K562 (cell line): ENCODE measurements at regions not wholly inside any gene's neighbourhood (a gene's known extent, or its start where the extent isn't known, plus 50 kb on each side); places are given as distances from the start of the nearest gene placed in this dataset.

Experiments
- ATAC-seq: fragments of 200-7000 bp; cut with Tn5 transposase; 3 replicates; pipeline ENCODE4 v1.9.1; 2020; ENCODE audit warnings: moderate library complexity
- BruUV-seq: library from RNA; stranded (reverse); fragments of 400-500 nt; replicated peaks from 2 replicates; lab custom pipeline; 2021; lab: Mats Ljungman, UMichigan
- CTCF ChIA-PET: fragments of 300-600 bp; formaldehyde crosslinking; extraction: SDS; loops from one replicate; lab custom pipeline; 2021; ENCODE audit warnings: low intra/inter-chr PET ratio; lab: Yijun Ruan, JAX
- POLR2A ChIA-PET: fragments of 300-600, 350-650 bp; sonication (Branson Sonifier 250); formaldehyde crosslinking; extraction: SDS; loops from one replicate; lab custom pipeline; 2021; ENCODE audit warnings: antibody characterized with exemption, inconsistent platforms; lab: Yijun Ruan, JAX
- DNase-seq, 4 experiments: peaks; one replicate each; pipeline versions ENCODE4 v3.0.0 to v3.0.0-alpha.2; 2011 to 2018; ENCODE audit warnings: low spot score in 3 of 4, mixed read lengths in 3 of 4; ENCODE audit errors: extremely low read depth in 1 of 4
- FAIRE-seq: peaks from 2 replicates; lab custom pipeline; 2011; peaks lifted over from hg19 to GRCh38; lab: Jason Lieb, UNC
- H2AFZ ChIP-seq: 2 replicates; pipeline ENCODE4 v1.6.0; 2011; ENCODE audit warnings: low read depth, low read length, control low read depth, inconsistent platforms
- H3K27ac ChIP-seq: fragments of 200-600 bp; 3 replicates; pipeline ENCODE4 v1.8.0; 2011; ENCODE audit warnings: low read depth, mild to moderate bottlenecking, control low read depth, inconsistent platforms, low read length, moderate library complexity, mixed read lengths; ENCODE audit errors: extremely low read depth
- H3K27me3 ChIP-seq, 2 experiments: fragments of 300-600 bp in 1 of 2; 2 replicates in 1 of 2; 3 replicates in 1 of 2; pipeline versions ENCODE4 v1.6.0 to v1.8.0; 2011; ENCODE audit warnings: inconsistent platforms in 2 of 2, low read length in 2 of 2, mild to moderate bottlenecking in 1 of 2, mixed read lengths in 1 of 2, moderate library complexity in 1 of 2; ENCODE audit not compliant: control insufficient read depth in 2 of 2, insufficient read depth in 2 of 2
- H3K36me3 ChIP-seq: fragments of 300-600 bp; 3 replicates; pipeline ENCODE4 v1.8.0; 2011; ENCODE audit warnings: mild to moderate bottlenecking, low read length, inconsistent platforms; ENCODE audit not compliant: control insufficient read depth, insufficient read depth
- H3K4me1 ChIP-seq, 2 experiments: fragments of 200-600 bp in 1 of 2; replicated peaks in 1 of 2; 2 replicates in 1 of 2; 3 replicates in 1 of 2; pipeline versions ENCODE4 v1.5.1 to v1.8.0; 2011; ENCODE audit warnings: inconsistent platforms in 2 of 2, low read length in 2 of 2, mild to moderate bottlenecking in 1 of 2, mixed read lengths in 1 of 2, moderate library complexity in 1 of 2; ENCODE audit not compliant: control insufficient read depth in 2 of 2, insufficient read depth in 2 of 2
- H3K4me2 ChIP-seq: 2 replicates; pipeline ENCODE4 v1.6.1; 2011; ENCODE audit warnings: low read length, control low read depth, inconsistent platforms, mixed read lengths; ENCODE audit not compliant: insufficient read depth
- H3K4me3 ChIP-seq: fragments of 200-600 bp; sonication (generic), shearing (Covaris generic); 2 replicates; pipeline ENCODE4 v1.5.1; 2016; ENCODE audit warnings: control low read depth, inconsistent platforms
- H3K79me2 ChIP-seq: fragments of 200-600 bp; 3 replicates; pipeline ENCODE4 v1.8.0; 2011; ENCODE audit warnings: low read length, inconsistent platforms; ENCODE audit not compliant: control insufficient read depth, insufficient read depth
- H3K9ac ChIP-seq, 2 experiments: 2 replicates each; pipeline versions ENCODE4 v1.6.0 to v1.6.1; 2011; ENCODE audit warnings: low read depth in 2 of 2, low read length in 2 of 2, control low read depth in 1 of 2, inconsistent platforms in 1 of 2, mild to moderate bottlenecking in 1 of 2, mixed read lengths in 1 of 2; ENCODE audit not compliant: insufficient read depth in 1 of 2
- H3K9me1 ChIP-seq: one replicate; pipeline ENCODE4 v1.6.0; 2011; ENCODE audit warnings: inconsistent platforms, mild to moderate bottlenecking, low read length, moderate library complexity; ENCODE audit not compliant: control insufficient read depth, insufficient read depth
- H3K9me3 ChIP-seq: replicated peaks from 2 replicates; pipeline ENCODE4 v1.5.1; 2011; ENCODE audit warnings: low read depth, low read length, inconsistent platforms; ENCODE audit not compliant: control insufficient read depth, insufficient read depth
- H4K20me1 ChIP-seq: replicated peaks from 2 replicates; pipeline ENCODE4 v1.6.1; 2011; ENCODE audit warnings: low read length, inconsistent platforms, mixed read lengths; ENCODE audit not compliant: control insufficient read depth, insufficient read depth
- BHLHE40 ChIP-seq: IDR thresholded peaks from 2 replicates; pipeline ENCODE4 v1.6.1; 2011; ENCODE audit warnings: low read length, improper control_type of control experiment
- ZBTB12 ChIP-seq: fragments of 250-450 bp; sonication (Bioruptor Pico); IDR thresholded peaks from 2 replicates; pipeline ENCODE4 v1.4.0; 2020
- ZHX1 ChIP-seq: fragments of 150-350 bp; conservative IDR thresholded peaks from 2 replicates; pipeline ENCODE4 v1.6.1; 2014; ENCODE audit warnings: low read length
- WGBS: fragments of 100-300 bp; shearing (Covaris generic); methylation state at CpG from one replicate; pipeline ENCODE4 v1.1.6; 2016; ENCODE audit warnings: low coverage, mixed read lengths; ENCODE audit not compliant: insufficient coverage; ENCODE audit errors: missing lambda C conversion rate; 5-methylcytosine and 5-hydroxymethylcytosine counted together
- in situ Hi-C: fragments of 300-500 bp; cut with MboI; formaldehyde crosslinking; loops from 4 replicates; pipeline ENCODE4 v1.15.0; 2018; ENCODE audit warnings: inconsistent platforms, mixed read lengths
- intact Hi-C: fragments of 100-400 bp; cut with micrococcal nuclease; formaldehyde crosslinking; loops from 2 replicates; pipeline ENCODE4 v1.14.2; 2022

GRCh38 chr10:34932235-34932634 lies 117.1 kb upstream of the PARD3 start:
- H3K4me1 ChIP-seq = no peaks in the 10 kb centered on the region; a peak in 1 of 5 replicates
- no peaks in the 10 kb centered on the region for H3K9me3 ChIP-seq
- no peak for ATAC-seq
- no peaks in the 10 kb centered on the region for H3K36me3 ChIP-seq
- 1% methylated on average over 9 of the region's 12 CpGs for WGBS
- no peaks in the 10 kb centered on the region for H3K79me2 ChIP-seq
- H3K4me2 ChIP-seq = no peak overlapping the region
- H3K27me3 ChIP-seq = peaks cover 17 to 22% of the 10 kb centered on the region in 2 experiments; a peak in 4 of 5 replicates
- in situ Hi-C loops (no loop called here), intact Hi-C loops (no loop called here)
- POLR2A ChIA-PET = no interaction called here
- no peaks in the 10 kb centered on the region for H3K9me1 ChIP-seq
- BruUV-seq = no TSS peak
- no peak overlapping the region for H2AFZ ChIP-seq
- H3K4me3 ChIP-seq = no peak overlapping the region
- H3K27ac ChIP-seq = no peak overlapping the region
- no peak overlapping the region for H3K9ac ChIP-seq
- no peak for DNase-seq
- TF ChIP-seq ZBTB12 (CRISPR knock-in tag) (no peak), BHLHE40 (peak; percentile 54), ZHX1 (no peak)
- no peaks in the 10 kb centered on the region for H4K20me1 ChIP-seq
- CTCF ChIA-PET = no interaction called here
- FAIRE-seq = no peak
